ENCODE measurements at regions not wholly inside any gene's neighbourhood (a gene's known extent, or its start where the extent isn't known, plus 50 kb on each side); places are given as distances from the start of the nearest gene placed in this dataset.

- H3K9me3 ChIP-seq (ENCODE audit: control insufficient read depth in 1 of 2, insufficient read depth in 1 of 2, low read depth in 1 of 2, low read length in 2 of 2) = 0 out of 4 replicates have a peak, but pooled peaks cover 0 to 4% of the 10 kb centered on the region in 2 experiments
- H3K9ac ChIP-seq (ENCODE audit: low read length) = no peak overlapping the region
- DNase-seq (ENCODE audit: low read depth, low spot score) (no peak), ATAC-seq (no peak)
- H4K20me1 ChIP-seq (ENCODE audit: insufficient read depth) = no peaks in the 10 kb centered on the region
- no peaks in the 10 kb centered on the region for H3K9me2 ChIP-seq (ENCODE audit: insufficient read depth)
- H3K27ac ChIP-seq (ENCODE audit: low read depth, low read length) = no peak overlapping the region
- H3K4me1 ChIP-seq (ENCODE audit: control insufficient read depth in 1 of 2, insufficient read depth in 2 of 2, low read length in 2 of 2) = no peaks in the 10 kb centered on the region
- TF ChIP-seq, protein P1, sequence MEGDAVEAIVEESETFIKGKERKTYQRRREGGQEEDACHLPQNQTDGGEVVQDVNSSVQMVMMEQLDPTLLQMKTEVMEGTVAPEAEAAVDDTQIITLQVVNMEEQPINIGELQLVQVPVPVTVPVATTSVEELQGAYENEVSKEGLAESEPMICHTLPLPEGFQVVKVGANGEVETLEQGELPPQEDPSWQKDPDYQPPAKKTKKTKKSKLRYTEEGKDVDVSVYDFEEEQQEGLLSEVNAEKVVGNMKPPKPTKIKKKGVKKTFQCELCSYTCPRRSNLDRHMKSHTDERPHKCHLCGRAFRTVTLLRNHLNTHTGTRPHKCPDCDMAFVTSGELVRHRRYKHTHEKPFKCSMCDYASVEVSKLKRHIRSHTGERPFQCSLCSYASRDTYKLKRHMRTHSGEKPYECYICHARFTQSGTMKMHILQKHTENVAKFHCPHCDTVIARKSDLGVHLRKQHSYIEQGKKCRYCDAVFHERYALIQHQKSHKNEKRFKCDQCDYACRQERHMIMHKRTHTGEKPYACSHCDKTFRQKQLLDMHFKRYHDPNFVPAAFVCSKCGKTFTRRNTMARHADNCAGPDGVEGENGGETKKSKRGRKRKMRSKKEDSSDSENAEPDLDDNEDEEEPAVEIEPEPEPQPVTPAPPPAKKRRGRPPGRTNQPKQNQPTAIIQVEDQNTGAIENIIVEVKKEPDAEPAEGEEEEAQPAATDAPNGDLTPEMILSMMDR (IDR thresholded peaks at IDR 0.05 in 2 of 3, conservative IDR thresholded peaks at IDR 0.05 in 1 of 3; ENCODE audit: borderline replicate concordance in 1 of 3, insufficient read depth in 1 of 3, low read depth in 2 of 3, low read length in 2 of 3) = no peak
- TF ChIP-seq, protein P2, sequence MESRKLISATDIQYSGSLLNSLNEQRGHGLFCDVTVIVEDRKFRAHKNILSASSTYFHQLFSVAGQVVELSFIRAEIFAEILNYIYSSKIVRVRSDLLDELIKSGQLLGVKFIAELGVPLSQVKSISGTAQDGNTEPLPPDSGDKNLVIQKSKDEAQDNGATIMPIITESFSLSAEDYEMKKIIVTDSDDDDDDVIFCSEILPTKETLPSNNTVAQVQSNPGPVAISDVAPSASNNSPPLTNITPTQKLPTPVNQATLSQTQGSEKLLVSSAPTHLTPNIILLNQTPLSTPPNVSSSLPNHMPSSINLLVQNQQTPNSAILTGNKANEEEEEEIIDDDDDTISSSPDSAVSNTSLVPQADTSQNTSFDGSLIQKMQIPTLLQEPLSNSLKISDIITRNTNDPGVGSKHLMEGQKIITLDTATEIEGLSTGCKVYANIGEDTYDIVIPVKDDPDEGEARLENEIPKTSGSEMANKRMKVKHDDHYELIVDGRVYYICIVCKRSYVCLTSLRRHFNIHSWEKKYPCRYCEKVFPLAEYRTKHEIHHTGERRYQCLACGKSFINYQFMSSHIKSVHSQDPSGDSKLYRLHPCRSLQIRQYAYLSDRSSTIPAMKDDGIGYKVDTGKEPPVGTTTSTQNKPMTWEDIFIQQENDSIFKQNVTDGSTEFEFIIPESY (IDR thresholded peaks at IDR 0.05; ENCODE audit: extremely low read depth, insufficient replicate concordance, low read length) = no peak
- no peak for TF ChIP-seq JUND (IDR thresholded peaks at IDR 0.05)
- no peak for TF ChIP-seq SP1 (IDR thresholded peaks at IDR 0.05; ENCODE audit: low read depth)
- TF ChIP-seq CEBPB (IDR thresholded peaks at IDR 0.05; ENCODE audit: low read depth) = no peak
- no peak for TF ChIP-seq SIN3A (IDR thresholded peaks at IDR 0.05; ENCODE audit: low read depth)
- TF ChIP-seq CBX3 (IDR thresholded peaks at IDR 0.05; ENCODE audit: low read depth) = no peak
- no peak for TF ChIP-seq ZFX (IDR thresholded peaks at IDR 0.05)
- no peak for TF ChIP-seq FOSL1 (IDR thresholded peaks at IDR 0.05; ENCODE audit: low read depth)
- TF ChIP-seq EZH2 (IDR thresholded peaks at IDR 0.05) = no peak
- TF ChIP-seq ELF1 (IDR thresholded peaks at IDR 0.05; ENCODE audit: borderline replicate concordance, low read depth) = no peak
- no peak for TF ChIP-seq POLR2AphosphoS5 (IDR thresholded peaks at IDR 0.05; ENCODE audit: low read depth, low read length)
- H3K4me2 ChIP-seq (ENCODE audit: low read length) = no peak overlapping the region
- intact Hi-C loops (cut with micrococcal nuclease) = no loop called here
- POLR2A ChIA-PET = no interaction called here
- BruUV-seq (replicated peaks) = no TSS peak
- CTCF ChIA-PET = no interaction called here
- no peak overlapping the region for H3K4me3 ChIP-seq (replicated peaks in 1 of 2; ENCODE audit: low read depth in 1 of 2, low read length in 2 of 2)
- H3K36me3 ChIP-seq (ENCODE audit: control insufficient read depth in 1 of 2, insufficient read depth in 2 of 2, low read length in 2 of 2) = no peaks in the 10 kb centered on the region
- H2AFZ ChIP-seq (ENCODE audit: low read depth, low read length, poor library complexity, severe bottlenecking) = no peak overlapping the region
- H3K27me3 ChIP-seq (ENCODE audit: insufficient read depth, low read length) = no peaks in the 10 kb centered on the region
- H3K79me2 ChIP-seq (ENCODE audit: insufficient read depth, low read length) = no peaks in the 10 kb centered on the region
- RAD21 ChIA-PET (ENCODE audit: low non-redundant PET in 1 of 2, low total read pairs in 2 of 2, uncharacterized antibody in 2 of 2, unreplicated experiment in 2 of 2) = no interaction called here
Observed at GRCh38 chr16:6170022-6170421, 1072.4 kb upstream of the EEF2KMT start.
